HepG2 (cell line): ENCODE measurements at regions not wholly inside any gene's neighbourhood (a gene's known extent, or its start where the extent isn't known, plus 50 kb on each side); places are given as distances from the start of the nearest gene placed in this dataset.

ENCODE experiments used
- ATAC-seq: fragments of 200-7000 bp; cut with Tn5 transposase; 3 replicates; pipeline ENCODE4 v1.9.1; 2020; ENCODE audit warnings: mild to moderate bottlenecking, moderate library complexity
- BruUV-seq: library from RNA; stranded (reverse); fragments of 400-500 nt; replicated peaks from 2 replicates; lab custom pipeline; 2021; lab: Mats Ljungman, UMichigan
- CTCF ChIA-PET: fragments of 300-600 bp; formaldehyde crosslinking; extraction: SDS; loops from one replicate; lab custom pipeline; 2021; ENCODE audit warnings: low total read pairs, inconsistent platforms, low intra/inter-chr PET ratio; lab: Yijun Ruan, JAX
- POLR2A ChIA-PET: fragments of 350-600 bp; sonication (Branson Sonifier 250); formaldehyde crosslinking; loops from one replicate; lab custom pipeline; 2020; ENCODE audit warnings: antibody characterized with exemption, inconsistent platforms; lab: Yijun Ruan, JAX
- DNase-seq: peaks from one replicate; pipeline ENCODE4 v3.0.0-alpha.2; 2015; ENCODE audit warnings: low spot score
- FAIRE-seq: peaks from 3 replicates; lab custom pipeline; 2011; peaks lifted over from hg19 to GRCh38; lab: Jason Lieb, UNC
- H2AFZ ChIP-seq: one replicate; pipeline ENCODE4 v1.6.1; 2011; ENCODE audit warnings: low read length, inconsistent platforms
- H3K27ac ChIP-seq: fragments of 300-600 bp; 3 replicates; pipeline ENCODE4 v1.8.0; 2011; ENCODE audit warnings: mixed run types, mild to moderate bottlenecking, mixed read lengths, low read length, inconsistent platforms; ENCODE audit not compliant: insufficient read depth; ENCODE audit errors: extremely low read length
- H3K27me3 ChIP-seq, 2 experiments: fragments of 200-600 bp in 1 of 2; 2 replicates in 1 of 2; 3 replicates in 1 of 2; pipeline versions ENCODE4 v1.6.0 to v1.8.0; 2011; ENCODE audit warnings: low read length in 2 of 2, mild to moderate bottlenecking in 2 of 2, moderate library complexity in 2 of 2, inconsistent platforms in 1 of 2; ENCODE audit not compliant: insufficient read depth in 2 of 2, control insufficient read depth in 1 of 2
- H3K36me3 ChIP-seq, 2 experiments: fragments of 200-600 bp in 1 of 2; replicated peaks in 1 of 2; 2 replicates in 1 of 2; 3 replicates in 1 of 2; pipeline versions ENCODE4 v1.5.1 to v1.8.0; 2011; ENCODE audit warnings: low read length in 2 of 2, inconsistent platforms in 1 of 2; ENCODE audit not compliant: insufficient read depth in 2 of 2, control insufficient read depth in 1 of 2
- H3K4me1 ChIP-seq: 2 replicates; pipeline ENCODE4 v1.5.1; 2012; ENCODE audit warnings: low read length, inconsistent platforms; ENCODE audit not compliant: insufficient read depth
- H3K4me2 ChIP-seq: 2 replicates; pipeline ENCODE4 v1.6.0; 2011; ENCODE audit warnings: low read depth, low read length, inconsistent platforms
- H3K4me3 ChIP-seq, 3 experiments: fragments of 200-600 bp in 1 of 3; sonication (generic), shearing (Covaris generic) in 1 of 3; replicated peaks in 1 of 3; 2 replicates each; pipeline ENCODE4 v1.5.1; 2011 to 2016; ENCODE audit warnings: low read length in 3 of 3, inconsistent platforms in 2 of 3, low read depth in 2 of 3, mild to moderate bottlenecking in 2 of 3, control low read depth in 1 of 3, mixed read lengths in 1 of 3; ENCODE audit not compliant: insufficient read depth in 1 of 3
- H3K79me2 ChIP-seq: one replicate; pipeline ENCODE4 v1.6.1; 2011; ENCODE audit warnings: low read length, inconsistent platforms; ENCODE audit not compliant: insufficient read depth
- H3K9ac ChIP-seq: 2 replicates; pipeline ENCODE4 v1.6.0; 2011; ENCODE audit warnings: mild to moderate bottlenecking, low read depth, low read length, inconsistent platforms; ENCODE audit not compliant: insufficient read depth
- H3K9me3 ChIP-seq: 2 replicates; pipeline ENCODE4 v1.5.1; 2012; ENCODE audit warnings: mild to moderate bottlenecking, low read length
- H4K20me1 ChIP-seq: 2 replicates; pipeline ENCODE4 v1.6.0; 2011; ENCODE audit warnings: inconsistent platforms, mild to moderate bottlenecking, low read length, moderate library complexity; ENCODE audit not compliant: insufficient read depth
- HDAC6 ChIP-seq: fragments of 200-600 bp; sonication (generic); IDR thresholded peaks from 2 replicates; pipeline ENCODE4 v1.7.0; 2017; ENCODE audit warnings: mild to moderate bottlenecking, antibody characterized with exemption, low read length, low read depth
- IKZF1 ChIP-seq: fragments of 450-650 bp; IDR thresholded peaks from 2 replicates; pipeline ENCODE4 v1.7.1; 2016
- RAD21 ChIP-seq: fragments of 450-650 bp; formaldehyde crosslinking; IDR thresholded peaks from 2 replicates; pipeline ENCODE4 v1.5.0; 2020; ENCODE audit warnings: mild to moderate bottlenecking
- ZMYM2 ChIP-seq: sonication (generic); formaldehyde crosslinking; IDR thresholded peaks from 2 replicates; pipeline ENCODE4 v1.8.0; 2022; ENCODE audit warnings: mild to moderate bottlenecking, missing genetic modification reagents
- ZNF264 ChIP-seq: sonication (generic); formaldehyde crosslinking; IDR thresholded peaks from 2 replicates; pipeline ENCODE4 v1.4.0; 2020; ENCODE audit warnings: missing genetic modification reagents
- ZNF354B ChIP-seq: sonication (generic); formaldehyde crosslinking; IDR thresholded peaks from 2 replicates; pipeline ENCODE4 v1.8.0; 2022; ENCODE audit warnings: mild to moderate bottlenecking, missing genetic modification reagents
- ZNF598 ChIP-seq: sonication (generic); formaldehyde crosslinking; IDR thresholded peaks from 2 replicates; pipeline ENCODE4 v1.5.1; 2020; ENCODE audit warnings: mild to moderate bottlenecking, missing genetic modification reagents, borderline replicate concordance
- ZNF605 ChIP-seq: sonication (generic); formaldehyde crosslinking; IDR thresholded peaks from 2 replicates; pipeline ENCODE4 v1.8.0; 2022; ENCODE audit warnings: mild to moderate bottlenecking, missing genetic modification reagents
- ZNF615 ChIP-seq: sonication (generic); formaldehyde crosslinking; IDR thresholded peaks from 2 replicates; pipeline ENCODE4 v1.5.0; 2020; ENCODE audit warnings: mild to moderate bottlenecking, missing genetic modification reagents, borderline replicate concordance
- WGBS: methylation state at CpG from one replicate; pipeline ENCODE4 v1.1.6; 2017; ENCODE audit warnings: low lambda C conversion rate; 5-methylcytosine and 5-hydroxymethylcytosine counted together
- in situ Hi-C: cut with HindIII; loops from 2 replicates; pipeline ENCODE4 v1.10.0; 2017; ENCODE audit warnings: low pct_unique_long_range_greater_than_20kb; ENCODE audit not compliant: extremely low pct_ligation_motif_present
- intact Hi-C: fragments of 100-400 bp; cut with micrococcal nuclease; formaldehyde crosslinking; loops from one replicate; pipeline ENCODE4 v1.10.0; 2022; ENCODE audit not compliant: unreplicated experiment
- TF ChIP-seq, protein P1 (sequence below): sonication (generic); formaldehyde crosslinking; IDR thresholded peaks from 2 replicates; pipeline ENCODE4 v1.5.0; 2020; ENCODE audit warnings: mild to moderate bottlenecking, missing genetic modification reagents
- TF ChIP-seq, protein P2 (sequence below): sonication (generic); formaldehyde crosslinking; IDR thresholded peaks from 2 replicates; pipeline ENCODE4 v1.4.0; 2020; ENCODE audit warnings: missing genetic modification reagents

DNA sequence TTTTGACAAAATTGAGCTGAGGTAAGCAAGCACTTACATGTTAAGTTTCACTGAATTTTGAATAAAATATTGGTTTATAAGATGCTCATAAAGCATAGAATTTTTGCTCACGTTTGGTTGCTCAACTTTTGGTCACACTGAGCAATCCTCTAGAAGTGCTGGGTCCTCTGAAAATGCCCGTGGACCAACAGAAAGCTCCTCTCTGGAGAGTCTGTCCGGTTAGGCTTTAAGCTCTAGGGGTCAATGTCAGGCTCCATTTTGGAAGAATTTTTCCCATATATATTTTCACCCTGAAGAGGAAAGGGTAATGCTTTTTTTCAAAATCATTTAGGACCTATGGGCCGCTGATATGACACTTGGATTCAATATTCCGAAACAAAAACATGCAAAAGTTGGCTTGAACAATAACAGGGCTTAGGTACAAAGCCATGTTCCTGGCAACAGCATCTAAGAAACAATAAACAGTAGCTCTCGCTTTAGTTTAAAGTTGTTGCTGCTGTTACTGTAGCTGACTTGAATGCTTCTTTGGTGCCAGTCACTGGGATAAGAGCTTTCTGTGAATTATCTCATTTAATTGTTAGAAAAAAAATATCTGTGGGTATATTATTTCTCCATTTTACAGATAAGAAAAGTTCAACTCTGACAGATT lies 131.7 kb upstream of the ESRRG start (continued):
- TF ChIP-seq, protein P1, sequence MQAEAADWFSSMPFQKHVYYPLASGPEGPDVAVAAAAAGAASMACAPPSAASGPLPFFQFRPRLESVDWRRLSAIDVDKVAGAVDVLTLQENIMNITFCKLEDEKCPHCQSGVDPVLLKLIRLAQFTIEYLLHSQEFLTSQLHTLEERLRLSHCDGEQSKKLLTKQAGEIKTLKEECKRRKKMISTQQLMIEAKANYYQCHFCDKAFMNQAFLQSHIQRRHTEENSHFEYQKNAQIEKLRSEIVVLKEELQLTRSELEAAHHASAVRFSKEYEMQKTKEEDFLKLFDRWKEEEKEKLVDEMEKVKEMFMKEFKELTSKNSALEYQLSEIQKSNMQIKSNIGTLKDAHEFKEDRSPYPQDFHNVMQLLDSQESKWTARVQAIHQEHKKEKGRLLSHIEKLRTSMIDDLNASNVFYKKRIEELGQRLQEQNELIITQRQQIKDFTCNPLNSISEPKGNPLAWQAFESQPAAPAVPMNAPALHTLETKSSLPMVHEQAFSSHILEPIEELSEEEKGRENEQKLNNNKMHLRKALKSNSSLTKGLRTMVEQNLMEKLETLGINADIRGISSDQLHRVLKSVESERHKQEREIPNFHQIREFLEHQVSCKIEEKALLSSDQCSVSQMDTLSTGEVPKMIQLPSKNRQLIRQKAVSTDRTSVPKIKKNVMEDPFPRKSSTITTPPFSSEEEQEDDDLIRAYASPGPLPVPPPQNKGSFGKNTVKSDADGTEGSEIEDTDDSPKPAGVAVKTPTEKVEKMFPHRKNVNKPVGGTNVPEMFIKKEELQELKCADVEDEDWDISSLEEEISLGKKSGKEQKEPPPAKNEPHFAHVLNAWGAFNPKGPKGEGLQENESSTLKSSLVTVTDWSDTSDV (CRISPR knock-in tag), result no peak
- TF ChIP-seq ZNF354B (CRISPR knock-in tag) (no peak), IKZF1 (no peak), RAD21 (CRISPR knock-in tag) (no peak), ZMYM2 (CRISPR knock-in tag) (no peak), ZNF605 (CRISPR knock-in tag) (no peak), HDAC6 (no peak)

DNA sequence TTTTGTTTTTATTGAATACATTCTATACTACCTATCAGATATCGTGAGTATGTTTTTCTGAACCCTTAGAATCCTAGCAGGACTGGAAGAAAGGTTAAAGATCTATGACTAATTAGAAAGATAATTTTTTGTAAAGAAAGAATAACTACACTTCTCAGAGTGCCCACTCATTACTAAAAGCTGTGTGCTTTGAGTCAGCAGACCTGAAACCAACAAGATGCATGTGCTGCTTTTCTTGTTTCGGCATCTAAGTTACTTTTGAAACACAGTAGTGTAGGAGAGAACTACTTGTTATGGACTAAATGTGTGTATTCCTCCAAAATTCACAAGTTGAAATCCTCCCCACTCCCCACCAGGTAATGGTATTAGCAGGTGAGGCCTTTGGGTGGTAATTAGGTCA lies 127.8 kb upstream of the ESRRG start:
- 19% methylated on average over 2 of the region's 2 CpGs for WGBS
- no peak for FAIRE-seq
- no peaks in the 10 kb centered on the region for H3K9me3 ChIP-seq
- H3K27me3 ChIP-seq, result no peaks in the 10 kb centered on the region
- DNase-seq, result no peak
- no TSS peak for BruUV-seq
- H3K79me2 ChIP-seq, result no peaks in the 10 kb centered on the region
- no peaks in the 10 kb centered on the region for H3K4me1 ChIP-seq
- no peak for ATAC-seq
- no peaks in the 10 kb centered on the region for H3K36me3 ChIP-seq
- ChIA-PET POLR2A (no interaction called here), CTCF (no interaction called here)
- no peak overlapping the region for H3K27ac ChIP-seq
- H3K9ac ChIP-seq, result no peak overlapping the region
- H3K4me3 ChIP-seq, result no peak overlapping the region
- in situ Hi-C loops, result no loop called here
- H2AFZ ChIP-seq, result no peak overlapping the region
- TF ChIP-seq ZNF598 (CRISPR knock-in tag), result no peak
- TF ChIP-seq, protein P2, sequence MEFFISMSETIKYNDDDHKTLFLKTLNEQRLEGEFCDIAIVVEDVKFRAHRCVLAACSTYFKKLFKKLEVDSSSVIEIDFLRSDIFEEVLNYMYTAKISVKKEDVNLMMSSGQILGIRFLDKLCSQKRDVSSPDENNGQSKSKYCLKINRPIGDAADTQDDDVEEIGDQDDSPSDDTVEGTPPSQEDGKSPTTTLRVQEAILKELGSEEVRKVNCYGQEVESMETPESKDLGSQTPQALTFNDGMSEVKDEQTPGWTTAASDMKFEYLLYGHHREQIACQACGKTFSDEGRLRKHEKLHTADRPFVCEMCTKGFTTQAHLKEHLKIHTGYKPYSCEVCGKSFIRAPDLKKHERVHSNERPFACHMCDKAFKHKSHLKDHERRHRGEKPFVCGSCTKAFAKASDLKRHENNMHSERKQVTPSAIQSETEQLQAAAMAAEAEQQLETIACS (CRISPR knock-in tag), result no peak
- no peak for TF ChIP-seq ZNF615 (CRISPR knock-in tag)
- no peak for TF ChIP-seq ZNF264
- H4K20me1 ChIP-seq, result no peaks in the 10 kb centered on the region
- no peak overlapping the region for H3K4me2 ChIP-seq
- intact Hi-C loops, result no loop called here
